Stimulated activated CD4-positive, alpha-beta T cell treated with anti-CD3 and anti-CD28 coated beads, Interleukin-4, amount 100 ng/mL, for 48 hours (primary cell): ENCODE measurements at regions not wholly inside any gene's neighbourhood (a gene's known extent, or its start where the extent isn't known, plus 50 kb on each side); places are given as distances from the start of the nearest gene placed in this dataset.
"Not testable (repeated sequence)": the region's sequence is repeated elsewhere in the genome, so short reads cannot be mapped to it uniquely, and the experiment has no call there.

Source experiments
- DNase-seq, 2 donors: peaks; one replicate each; pipeline ENCODE4 v3.0.0-alpha.2; 2020; ENCODE audit warnings: low read depth in 2 of 2

- no peak for DNase-seq
Measured at GRCh38 chr3:72280876-72281275, 495.9 kb upstream of the PROK2 start.

GRCh38 chr3:72279631-72280041 lies 494.7 kb upstream of the PROK2 start:
- DNase-seq = no peak

- DNase-seq = no peak
Measured at GRCh38 chr3:72279068-72279604, 494.2 kb upstream of the PROK2 start.

GRCh38 chr3:72278349-72279067 lies 493.6 kb upstream of the PROK2 start:
- no peak for DNase-seq

GRCh38 chr3:72277710-72278109 lies 492.8 kb upstream of the PROK2 start:
- DNase-seq = no peak

GRCh38 chr3:72276806-72277205 lies 491.9 kb upstream of the PROK2 start:
- DNase-seq = no peak

- no peak for DNase-seq
Measured at GRCh38 chr3:72275331-72275751, 490.4 kb upstream of the PROK2 start.

- no peak for DNase-seq
Measured at GRCh38 chr3:72274493-72275330, 489.8 kb upstream of the PROK2 start.

GRCh38 chr3:72273615-72274014 lies 488.7 kb upstream of the PROK2 start:
- DNase-seq = no peak

GRCh38 chr3:72272356-72272755 lies 487.4 kb upstream of the PROK2 start:
- no peak for DNase-seq

GRCh38 chr3:72271923-72272322 lies 487.0 kb upstream of the PROK2 start:
- no peak for DNase-seq

GRCh38 chr3:72271216-72271615 lies 486.3 kb upstream of the PROK2 start:
- DNase-seq = no peak

GRCh38 chr3:72270730-72271129 lies 485.8 kb upstream of the PROK2 start:
- DNase-seq = no peak

- DNase-seq = no peak
Measured at GRCh38 chr3:72270072-72270681, 485.2 kb upstream of the PROK2 start.

- no peak for DNase-seq
Measured at GRCh38 chr3:72269475-72269874, 484.5 kb upstream of the PROK2 start.

GRCh38 chr3:72266921-72267524 lies 482.1 kb upstream of the PROK2 start:
- DNase-seq = not testable (repeated sequence)

GRCh38 chr3:72266016-72266370 lies 481.0 kb upstream of the PROK2 start:
- no peak for DNase-seq

GRCh38 chr3:72265256-72266015 lies 480.5 kb upstream of the PROK2 start:
- no peak for DNase-seq

- DNase-seq = no peak
Measured at GRCh38 chr3:72263223-72263990, 478.5 kb upstream of the PROK2 start.

- no peak for DNase-seq
Measured at GRCh38 chr3:72262736-72263135, 477.8 kb upstream of the PROK2 start.
